Smooth muscle cell (in vitro differentiated cells): ENCODE measurements at regions not wholly inside any gene's neighbourhood (a gene's known extent, or its start where the extent isn't known, plus 50 kb on each side); places are given as distances from the start of the nearest gene placed in this dataset.

Experiments used
- DNase-seq: peaks from one replicate; lab custom pipeline; 2025; ENCODE audit not compliant: unreplicated experiment; lab: John Stamatoyannopoulos, UW
- H2AFZ ChIP-seq: fragments of 200-600 bp; sonication (generic); 2 replicates; pipeline ENCODE4 v1.6.0; 2016; ENCODE audit warnings: antibody characterized with exemption, low read depth, mild to moderate bottlenecking
- H3F3A ChIP-seq: fragments of 200-600 bp; sonication (generic); 2 replicates; pipeline ENCODE4 v1.6.0; 2017; ENCODE audit warnings: antibody characterized with exemption, low read depth
- H3K27ac ChIP-seq: fragments of 200-600 bp; sonication (generic); 2 replicates; pipeline ENCODE4 v1.5.1; 2016; ENCODE audit warnings: low read depth, mild to moderate bottlenecking
- H3K27me3 ChIP-seq: fragments of 200-600 bp; sonication (generic); 2 replicates; pipeline ENCODE4 v1.6.1; 2016; ENCODE audit warnings: low read depth, mild to moderate bottlenecking
- H3K36me3 ChIP-seq: fragments of 200-600 bp; sonication (generic); 2 replicates; pipeline ENCODE4 v1.5.1; 2016; ENCODE audit warnings: low read depth
- H3K4me1 ChIP-seq: fragments of 200-600 bp; sonication (generic); 2 replicates; pipeline ENCODE4 v1.5.1; 2016; ENCODE audit warnings: low read depth
- H3K4me2 ChIP-seq: fragments of 200-600 bp; sonication (generic); 2 replicates; pipeline ENCODE4 v1.6.0; 2016; ENCODE audit warnings: mild to moderate bottlenecking
- H3K4me3 ChIP-seq: fragments of 200-600 bp; sonication (generic); 2 replicates; pipeline ENCODE4 v1.5.1; 2016; ENCODE audit warnings: mild to moderate bottlenecking
- H3K79me2 ChIP-seq: fragments of 200-600 bp; sonication (generic); 2 replicates; pipeline ENCODE4 v1.6.0; 2016; ENCODE audit warnings: low read depth, mild to moderate bottlenecking
- H3K9ac ChIP-seq: fragments of 200-600 bp; sonication (generic); 2 replicates; pipeline ENCODE4 v1.6.0; 2016; ENCODE audit warnings: low read depth
- H3K9me3 ChIP-seq: fragments of 200-600 bp; sonication (generic); replicated peaks from 2 replicates; pipeline ENCODE4 v1.5.1; 2016; ENCODE audit warnings: low read depth
- H4K20me1 ChIP-seq: fragments of 200-600 bp; sonication (generic); 2 replicates; pipeline ENCODE4 v1.6.0; 2016; ENCODE audit warnings: low read depth
- CTCF ChIP-seq: fragments of 200-600 bp; sonication (generic); IDR thresholded peaks from 2 replicates; pipeline ENCODE4 v1.5.1; 2017; ENCODE audit warnings: borderline replicate concordance, mild to moderate bottlenecking, antibody characterized with exemption; ENCODE audit not compliant: insufficient read depth, poor library complexity, severe bottlenecking
- WGBS: methylation state at CpG from one replicate; pipeline ENCODE4 v1.1.7; 2016; ENCODE audit warnings: low lambda C conversion rate; 5-methylcytosine and 5-hydroxymethylcytosine counted together

- H3K4me2 ChIP-seq, result no peak overlapping the region
- H3K36me3 ChIP-seq, result no peaks in the 10 kb centered on the region
- no peak overlapping the region for H2AFZ ChIP-seq
- H3K79me2 ChIP-seq, result no peaks in the 10 kb centered on the region
- no peaks in the 10 kb centered on the region for H3K27me3 ChIP-seq
- no peak overlapping the region for H3K4me3 ChIP-seq
- no peaks in the 10 kb centered on the region for H4K20me1 ChIP-seq
- no peak for DNase-seq
- H3F3A ChIP-seq, result no peaks in the 10 kb centered on the region
- H3K4me1 ChIP-seq, result peaks cover 25% of the 10 kb centered on the region
- 98% methylated on average over 2 of the region's 5 CpGs for WGBS
- H3K9ac ChIP-seq, result no peak overlapping the region
- TF ChIP-seq CTCF, result no peak
- H3K27ac ChIP-seq, result no peak overlapping the region
- H3K9me3 ChIP-seq, result no peaks in the 10 kb centered on the region
These were observed 455.3 kb upstream of the PDE3A start for GRCh38 chr12:19912991-19913390.

GRCh38 chr12:19915392-19916195 is 452.7 kb upstream of the PDE3A start:
- WGBS, result 50% methylated on average over 3 of the region's 3 CpGs
- peak; percentile 73 for TF ChIP-seq CTCF

GRCh38 chr12:19916196-19916753 is 452.1 kb upstream of the PDE3A start:
- no peak overlapping the region for H3K4me2 ChIP-seq
- TF ChIP-seq CTCF, result no peak
- peak overlapping the region; percentile 44 for H2AFZ ChIP-seq
- H4K20me1 ChIP-seq, result no peaks in the 10 kb centered on the region
- no peaks in the 10 kb centered on the region for H3K27me3 ChIP-seq
- H3K79me2 ChIP-seq, result no peaks in the 10 kb centered on the region
- H3F3A ChIP-seq, result no peaks in the 10 kb centered on the region
- H3K4me3 ChIP-seq, result no peak overlapping the region
- no peak for DNase-seq
- peaks cover 25% of the 10 kb centered on the region for H3K4me1 ChIP-seq
- H3K27ac ChIP-seq, result no peak overlapping the region
- H3K36me3 ChIP-seq, result no peaks in the 10 kb centered on the region
- H3K9ac ChIP-seq, result no peak overlapping the region
- H3K9me3 ChIP-seq, result no peaks in the 10 kb centered on the region
- WGBS, result 35% methylated on average over 1 of the region's 1 CpG

More at GRCh38 chr12:19915392-19916195, 452.7 kb upstream of the PDE3A start:
- no peak overlapping the region for H3K9ac ChIP-seq
- no peaks in the 10 kb centered on the region for H3K27me3 ChIP-seq
- H3K27ac ChIP-seq, result no peak overlapping the region
- H3K9me3 ChIP-seq, result no peaks in the 10 kb centered on the region
- no peak overlapping the region for H3K4me2 ChIP-seq
- H2AFZ ChIP-seq, result peak overlapping the region; percentile 44
- no peaks in the 10 kb centered on the region for H3K36me3 ChIP-seq
- peaks cover 25% of the 10 kb centered on the region for H3K4me1 ChIP-seq
- no peaks in the 10 kb centered on the region for H4K20me1 ChIP-seq
- no peaks in the 10 kb centered on the region for H3F3A ChIP-seq
- no peak for DNase-seq
- H3K79me2 ChIP-seq, result no peaks in the 10 kb centered on the region
- no peak overlapping the region for H3K4me3 ChIP-seq
